NCI-H1694 treated with DMSO at 0.1 percent for 48 hours (cell line): ENCODE measurements at regions not wholly inside any gene's neighbourhood (a gene's known extent, or its start where the extent isn't known, plus 50 kb on each side); places are given as distances from the start of the nearest gene placed in this dataset.
"Not testable (repeated sequence)": the region's sequence is repeated elsewhere in the genome, so short reads cannot be mapped to it uniquely, and the experiment has no call there.

Source experiments
- DNase-seq: peaks from one replicate; lab custom pipeline; 2025; lab: John Stamatoyannopoulos, UW

- DNase-seq, result no peak
Observed at GRCh38 chr7:20839196-20839735, 52.6 kb upstream of the SP8 start.

- no peak for DNase-seq
Observed at GRCh38 chr7:20839987-20840386, 53.3 kb upstream of the SP8 start.

- no peak for DNase-seq
Observed at GRCh38 chr7:20846791-20847190, 60.1 kb upstream of the SP8 start.

- DNase-seq, result no peak
Observed at GRCh38 chr7:20858951-20859350, 72.3 kb upstream of the SP8 start.

GRCh38 chr7:20861468-20861867, 74.8 kb upstream of the SP8 start:
- no peak for DNase-seq

- DNase-seq, result no peak
Observed at GRCh38 chr7:20862554-20862953, 75.9 kb upstream of the SP8 start.

GRCh38 chr7:20864221-20864620, 77.5 kb upstream of the SP8 start:
- DNase-seq, result no peak

- DNase-seq, result no peak
Observed at GRCh38 chr7:20865684-20866083, 79.0 kb upstream of the SP8 start.

- no peak for DNase-seq
Observed at GRCh38 chr7:20870977-20871376, 84.3 kb upstream of the SP8 start.

GRCh38 chr7:20892776-20893175, 106.1 kb upstream of the SP8 start:
- no peak for DNase-seq

- no peak for DNase-seq
Observed at GRCh38 chr7:20894806-20895205, 108.1 kb upstream of the SP8 start.

- no peak for DNase-seq
Observed at GRCh38 chr7:20895563-20895962, 108.9 kb upstream of the SP8 start.

- no peak for DNase-seq
Observed at GRCh38 chr7:20896996-20897395, 110.3 kb upstream of the SP8 start.

GRCh38 chr7:20906801-20907453, 120.2 kb upstream of the SP8 start:
- DNase-seq, result no peak

- DNase-seq, result no peak
Observed at GRCh38 chr7:20911081-20911480, 124.4 kb upstream of the SP8 start.

GRCh38 chr7:20913853-20914252, 127.2 kb upstream of the SP8 start:
- DNase-seq, result no peak

GRCh38 chr7:20916311-20916710, 129.6 kb upstream of the SP8 start:
- no peak for DNase-seq

GRCh38 chr7:20917603-20918002, 130.9 kb upstream of the SP8 start:
- no peak for DNase-seq

GRCh38 chr7:20918156-20918555, 131.5 kb upstream of the SP8 start:
- DNase-seq, result no peak

GRCh38 chr7:20927178-20927577, 140.5 kb upstream of the SP8 start:
- DNase-seq, result not testable (repeated sequence)

GRCh38 chr7:20927976-20928375, 141.3 kb upstream of the SP8 start:
- DNase-seq, result no peak

- DNase-seq, result no peak
Observed at GRCh38 chr7:20929199-20929598, 142.5 kb upstream of the SP8 start.

- DNase-seq, result no peak
Observed at GRCh38 chr7:20931739-20932138, 145.1 kb upstream of the SP8 start.

- DNase-seq, result no peak
Observed at GRCh38 chr7:20932785-20933527, 146.3 kb upstream of the SP8 start.
